ENCODE measurements at regions not wholly inside any gene's neighbourhood (a gene's known extent, or its start where the extent isn't known, plus 50 kb on each side); places are given as distances from the start of the nearest gene placed in this dataset.

DNA sequence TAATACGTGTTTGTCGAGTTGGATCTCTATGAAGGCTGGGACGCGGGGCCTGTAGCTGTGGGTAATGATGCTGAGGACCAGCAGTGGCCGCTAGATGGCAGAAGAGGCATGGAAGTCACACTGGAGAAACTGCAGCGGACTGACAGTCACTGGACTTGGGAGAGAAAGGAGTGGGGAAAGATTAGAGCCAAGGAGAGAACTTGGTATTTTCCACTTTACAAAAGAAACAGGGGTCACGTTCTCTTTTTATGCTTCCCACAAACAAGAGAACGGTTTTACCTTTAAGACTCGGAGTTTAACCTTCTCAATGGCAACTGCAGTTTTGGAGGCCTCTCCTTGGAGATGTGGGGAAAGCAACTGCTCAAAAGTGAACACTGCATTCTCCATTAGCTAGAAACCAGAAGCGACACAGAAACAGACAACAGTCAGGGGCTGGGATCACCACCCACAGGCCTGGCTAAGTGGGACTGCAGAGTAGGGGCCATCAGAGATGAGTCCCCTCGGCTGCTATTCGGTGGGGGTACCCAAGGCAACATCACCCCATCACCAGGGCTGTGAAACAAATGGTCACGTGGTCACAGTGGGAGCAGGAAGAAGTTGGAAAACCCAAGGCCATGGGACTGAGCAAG, 51.1 kb upstream of the EDEM3 start:
- TF ChIP-seq POLR2A (IDR thresholded peaks at IDR 0.05) = no peak
- TF ChIP-seq, protein P1, sequence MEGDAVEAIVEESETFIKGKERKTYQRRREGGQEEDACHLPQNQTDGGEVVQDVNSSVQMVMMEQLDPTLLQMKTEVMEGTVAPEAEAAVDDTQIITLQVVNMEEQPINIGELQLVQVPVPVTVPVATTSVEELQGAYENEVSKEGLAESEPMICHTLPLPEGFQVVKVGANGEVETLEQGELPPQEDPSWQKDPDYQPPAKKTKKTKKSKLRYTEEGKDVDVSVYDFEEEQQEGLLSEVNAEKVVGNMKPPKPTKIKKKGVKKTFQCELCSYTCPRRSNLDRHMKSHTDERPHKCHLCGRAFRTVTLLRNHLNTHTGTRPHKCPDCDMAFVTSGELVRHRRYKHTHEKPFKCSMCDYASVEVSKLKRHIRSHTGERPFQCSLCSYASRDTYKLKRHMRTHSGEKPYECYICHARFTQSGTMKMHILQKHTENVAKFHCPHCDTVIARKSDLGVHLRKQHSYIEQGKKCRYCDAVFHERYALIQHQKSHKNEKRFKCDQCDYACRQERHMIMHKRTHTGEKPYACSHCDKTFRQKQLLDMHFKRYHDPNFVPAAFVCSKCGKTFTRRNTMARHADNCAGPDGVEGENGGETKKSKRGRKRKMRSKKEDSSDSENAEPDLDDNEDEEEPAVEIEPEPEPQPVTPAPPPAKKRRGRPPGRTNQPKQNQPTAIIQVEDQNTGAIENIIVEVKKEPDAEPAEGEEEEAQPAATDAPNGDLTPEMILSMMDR (IDR thresholded peaks at IDR 0.05) = peak in 1 of 3 donors; percentile 71
- H3K4me3 ChIP-seq (ENCODE audit: low read depth, poor library complexity, severe bottlenecking) = no peak overlapping the region
- peak; percentile 90 to 98 for DNase-seq (ENCODE audit: low spot score in 2 of 2)
- WGBS, 2 donors = 26 to 29% methylated on average over 13 of the region's 13 CpGs
- intact Hi-C loops (cut with DNase I; ENCODE audit: low total_unique reads) = loop anchor here (2.0 to 10.0 kb wide), 2 partner anchors 177 to 369 kb away; no protein-coding TSS in a partner anchor

Measured in lower leg skin (tissue), 4 donors.